ENCODE measurements at regions not wholly inside any gene's neighbourhood (a gene's known extent, or its start where the extent isn't known, plus 50 kb on each side); places are given as distances from the start of the nearest gene placed in this dataset.

GRCh38 chr5:36444582-36445418 lies 143.1 kb upstream of the RANBP3L start:
- Histone ChIP-seq H3K4me1 (no peaks in the 10 kb centered on the region), H3K4me3 (no peak overlapping the region), H3K27me3 (replicated peaks in 1 of 7) (no peaks in the 10 kb centered on the region), H3K27ac (no peak overlapping the region), H3K9me3 (no peaks in the 10 kb centered on the region), H3K36me3 (no peaks in the 10 kb centered on the region)
- no peak for DNase-seq
- TF ChIP-seq POLR2AphosphoS5 (IDR thresholded peaks at IDR 0.05) (no peak), CTCF (IDR thresholded peaks at IDR 0.05 in 8 of 11, conservative IDR thresholded peaks at IDR 0.05 in 3 of 11) (no peak), POLR2A (IDR thresholded peaks at IDR 0.05) (no peak)
- WGBS, 5 donors, result 75 to 84% (median 78%) methylated on average over 11 of the region's 11 CpGs
- intact Hi-C loops (cut with DNase I; ENCODE audit: low total_unique reads), result no loop called here

DNA sequence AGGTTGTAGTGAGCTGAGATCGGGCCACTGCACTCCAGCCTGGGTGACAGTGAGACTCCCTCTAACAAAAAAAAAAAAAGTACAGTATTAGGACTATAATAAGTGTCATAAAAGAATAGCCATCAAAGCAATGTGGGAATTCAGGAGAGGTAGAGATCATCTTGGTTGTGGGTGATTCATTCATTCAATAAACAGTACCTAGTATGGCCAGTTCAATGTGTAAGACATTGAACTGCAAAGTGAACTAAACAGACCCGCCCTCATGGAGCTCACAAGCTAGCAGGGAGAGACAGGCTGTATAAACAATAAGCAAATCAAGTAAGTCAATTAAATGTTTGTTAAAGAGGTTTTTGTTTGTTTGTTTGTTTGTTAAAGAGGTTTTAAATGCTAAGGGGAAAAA lies 146.1 kb upstream of the RANBP3L start:
- no peaks in the 10 kb centered on the region for H3K27me3 ChIP-seq (replicated peaks in 1 of 7)
- 77 to 96% (median 90%) methylated on average over 2 of the region's 2 CpGs for WGBS, 5 donors
- H3K36me3 ChIP-seq, result no peaks in the 10 kb centered on the region
- H3K9me3 ChIP-seq, result no peaks in the 10 kb centered on the region
- H3K27ac ChIP-seq, result no peak overlapping the region
- DNase-seq, result no peak
- H3K4me3 ChIP-seq, result no peak overlapping the region
- no peak for TF ChIP-seq CTCF (IDR thresholded peaks at IDR 0.05 in 8 of 11, conservative IDR thresholded peaks at IDR 0.05 in 3 of 11)
- no peak for TF ChIP-seq POLR2A (IDR thresholded peaks at IDR 0.05)
- no peak for TF ChIP-seq POLR2AphosphoS5 (IDR thresholded peaks at IDR 0.05)
- H3K4me1 ChIP-seq, result no peaks in the 10 kb centered on the region
- intact Hi-C loops (cut with DNase I; ENCODE audit: low total_unique reads), result no loop called here

DNA sequence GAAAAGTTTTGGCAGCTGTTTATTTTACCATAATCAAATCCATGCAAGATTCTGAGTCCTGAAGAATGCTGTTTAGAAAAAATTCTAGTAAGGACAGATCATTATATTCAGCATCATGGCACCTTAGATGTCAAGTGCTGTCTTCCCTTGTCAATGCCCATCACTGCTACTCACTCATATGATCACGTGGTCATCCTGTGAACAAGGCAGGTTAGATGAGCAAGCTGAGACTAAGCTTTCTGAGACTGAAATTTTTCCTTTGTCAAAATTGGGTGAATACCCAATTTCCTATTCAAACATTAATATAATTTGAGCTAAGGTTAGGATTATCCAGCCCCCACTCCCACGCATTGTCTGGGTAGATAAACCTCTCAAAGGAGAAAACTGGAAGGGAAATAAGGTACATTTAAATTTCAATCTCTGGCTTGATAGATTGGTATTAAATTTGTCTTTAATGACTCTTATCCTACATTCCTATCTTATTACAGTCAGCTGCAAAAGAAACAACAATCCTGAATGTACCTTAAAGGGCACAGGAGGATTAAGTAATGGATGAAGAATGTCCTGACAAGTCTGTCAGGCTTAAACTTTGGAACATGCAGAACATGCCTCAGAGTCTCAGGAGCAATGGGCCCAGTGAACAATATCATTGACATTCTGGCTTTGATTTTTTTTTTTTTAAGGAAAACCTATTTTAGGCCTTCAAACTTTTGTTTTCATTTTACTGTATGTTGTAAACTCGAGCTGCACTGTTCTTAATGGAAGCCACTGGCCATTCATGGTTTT lies 148.7 kb upstream of the RANBP3L start:
- Histone ChIP-seq H3K9me3 (no peaks in the 10 kb centered on the region), H3K4me1 (no peaks in the 10 kb centered on the region), H3K4me3 (no peak overlapping the region), H3K36me3 (no peaks in the 10 kb centered on the region), H3K27me3 (replicated peaks in 1 of 7) (no peaks in the 10 kb centered on the region), H3K27ac (no peak overlapping the region)
- no peak for DNase-seq
- WGBS, 5 donors, result 58 to 82% (median 77%) methylated on average over 3 of the region's 3 CpGs
- intact Hi-C loops (cut with DNase I; ENCODE audit: low total_unique reads), result no loop called here
- no peak for TF ChIP-seq POLR2A (IDR thresholded peaks at IDR 0.05)

GRCh38 chr5:36452424-36453006 lies 150.8 kb upstream of the RANBP3L start:
- Histone ChIP-seq H3K9me3 (no peaks in the 10 kb centered on the region), H3K27ac (no peak overlapping the region), H3K27me3 (replicated peaks in 1 of 7) (no peaks in the 10 kb centered on the region), H3K36me3 (no peaks in the 10 kb centered on the region), H3K4me3 (no peak overlapping the region), H3K4me1 (no peaks in the 10 kb centered on the region)
- DNase-seq, result no peak
- WGBS, 5 donors, result 85 to 94% (median 90%) methylated on average over 4 of the region's 4 CpGs
- intact Hi-C loops (cut with DNase I; ENCODE audit: low total_unique reads), result no loop called here
- TF ChIP-seq CTCF (IDR thresholded peaks at IDR 0.05 in 8 of 11, conservative IDR thresholded peaks at IDR 0.05 in 3 of 11) (no peak), POLR2AphosphoS5 (IDR thresholded peaks at IDR 0.05) (no peak), POLR2A (IDR thresholded peaks at IDR 0.05) (no peak)

All from spleen (tissue), 11 donors.